ENCODE measurements at regions not wholly inside any gene's neighbourhood (a gene's known extent, or its start where the extent isn't known, plus 50 kb on each side); places are given as distances from the start of the nearest gene placed in this dataset.

DNA sequence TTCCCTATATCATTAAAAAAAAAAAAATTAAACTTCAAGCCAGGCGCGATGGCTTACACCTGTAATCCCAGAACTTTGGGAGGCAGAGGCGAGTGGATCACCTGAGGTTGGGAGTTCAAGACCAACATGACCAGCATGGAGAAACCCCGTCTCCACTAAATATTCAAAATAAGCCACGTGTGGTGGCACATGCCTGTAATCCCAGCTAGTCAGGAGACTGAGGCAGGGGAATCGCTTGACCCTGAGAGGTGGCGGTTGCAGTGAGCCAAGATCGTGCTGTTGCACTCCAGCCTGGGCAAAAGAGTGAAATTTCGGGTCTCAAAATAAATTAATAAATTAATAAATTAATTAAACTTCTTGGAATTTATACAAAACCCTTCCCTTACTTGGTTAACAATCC is 358.6 kb upstream of the CDH9 start:
- Histone ChIP-seq H3K9me3 (no peaks in the 10 kb centered on the region), H3K27me3 (no peaks in the 10 kb centered on the region), H3K36me3 (no peaks in the 10 kb centered on the region), H3K4me1 (no peaks in the 10 kb centered on the region), H3K4me3 (no peak overlapping the region), H3K27ac (no peak overlapping the region)
- TF ChIP-seq, protein P1, sequence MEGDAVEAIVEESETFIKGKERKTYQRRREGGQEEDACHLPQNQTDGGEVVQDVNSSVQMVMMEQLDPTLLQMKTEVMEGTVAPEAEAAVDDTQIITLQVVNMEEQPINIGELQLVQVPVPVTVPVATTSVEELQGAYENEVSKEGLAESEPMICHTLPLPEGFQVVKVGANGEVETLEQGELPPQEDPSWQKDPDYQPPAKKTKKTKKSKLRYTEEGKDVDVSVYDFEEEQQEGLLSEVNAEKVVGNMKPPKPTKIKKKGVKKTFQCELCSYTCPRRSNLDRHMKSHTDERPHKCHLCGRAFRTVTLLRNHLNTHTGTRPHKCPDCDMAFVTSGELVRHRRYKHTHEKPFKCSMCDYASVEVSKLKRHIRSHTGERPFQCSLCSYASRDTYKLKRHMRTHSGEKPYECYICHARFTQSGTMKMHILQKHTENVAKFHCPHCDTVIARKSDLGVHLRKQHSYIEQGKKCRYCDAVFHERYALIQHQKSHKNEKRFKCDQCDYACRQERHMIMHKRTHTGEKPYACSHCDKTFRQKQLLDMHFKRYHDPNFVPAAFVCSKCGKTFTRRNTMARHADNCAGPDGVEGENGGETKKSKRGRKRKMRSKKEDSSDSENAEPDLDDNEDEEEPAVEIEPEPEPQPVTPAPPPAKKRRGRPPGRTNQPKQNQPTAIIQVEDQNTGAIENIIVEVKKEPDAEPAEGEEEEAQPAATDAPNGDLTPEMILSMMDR (IDR thresholded peaks at IDR 0.05) = no peak
- TF ChIP-seq POLR2AphosphoS5 (IDR thresholded peaks at IDR 0.05) = no peak
- no peak for TF ChIP-seq POLR2A (IDR thresholded peaks at IDR 0.05)
- TF ChIP-seq EP300 (IDR thresholded peaks at IDR 0.05) = no peak
- no peak for DNase-seq (ENCODE audit: low spot score in 2 of 2)
- 92% methylated on average over 9 of the region's 9 CpGs for WGBS

DNA sequence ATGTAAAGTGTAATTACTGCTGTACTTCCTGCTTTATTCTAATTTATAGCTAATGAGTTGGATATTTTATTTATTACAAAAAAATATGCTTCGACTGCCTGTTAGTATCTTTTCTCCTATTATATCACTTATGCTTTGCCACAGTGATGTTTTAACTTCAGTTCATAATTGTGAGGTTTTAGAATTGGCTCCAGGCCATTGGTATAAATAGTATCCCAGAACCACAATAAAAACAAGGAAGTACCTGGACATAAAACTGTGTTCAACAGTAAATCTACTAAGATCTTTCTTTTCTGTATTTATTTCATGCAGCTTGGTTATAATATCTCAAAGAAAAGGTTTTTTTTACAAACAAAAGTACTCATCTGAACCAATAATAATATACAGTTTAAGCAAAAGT is 354.3 kb upstream of the CDH9 start:
- H3K4me1 ChIP-seq = no peaks in the 10 kb centered on the region
- 36% methylated on average over 1 of the region's 1 CpG for WGBS

DNA sequence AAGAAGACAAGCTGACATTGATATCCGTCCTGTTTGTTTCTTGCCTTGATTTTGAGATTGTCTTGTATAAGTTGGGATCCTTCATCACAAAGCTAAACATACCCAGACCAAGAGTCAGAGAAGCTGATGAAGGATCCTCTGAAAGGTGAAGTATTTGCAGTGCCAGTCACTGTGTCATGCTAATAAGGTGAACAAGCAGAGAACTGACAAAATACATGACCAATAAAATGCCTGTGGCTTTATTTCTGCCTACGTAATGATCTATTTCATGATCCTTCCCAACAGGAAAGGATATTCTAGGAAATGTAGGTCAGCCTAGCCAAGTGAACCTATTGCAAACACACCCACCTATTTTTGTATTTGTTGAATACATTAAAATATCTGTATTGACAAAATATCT is 351.3 kb upstream of the CDH9 start:
- Histone ChIP-seq H3K27me3 (no peaks in the 10 kb centered on the region), H3K4me3 (no peak overlapping the region), H3K9me3 (no peaks in the 10 kb centered on the region), H3K36me3 (no peaks in the 10 kb centered on the region), H3K4me1 (no peaks in the 10 kb centered on the region), H3K27ac (no peak overlapping the region)
- TF ChIP-seq POLR2AphosphoS5 (IDR thresholded peaks at IDR 0.05) = no peak
- TF ChIP-seq, protein P1 (IDR thresholded peaks at IDR 0.05) = no peak
- no peak for TF ChIP-seq EP300 (IDR thresholded peaks at IDR 0.05)
- TF ChIP-seq POLR2A (IDR thresholded peaks at IDR 0.05) = no peak
- WGBS = 78% methylated on average over 2 of the region's 2 CpGs
- no peak for DNase-seq (ENCODE audit: low spot score in 2 of 2)

More for the DNA sequence above, 354.3 kb upstream of the CDH9 start:
- Histone ChIP-seq H3K9me3 (no peaks in the 10 kb centered on the region), H3K27ac (no peak overlapping the region), H3K4me3 (no peak overlapping the region), H3K27me3 (no peaks in the 10 kb centered on the region), H3K36me3 (no peaks in the 10 kb centered on the region)
- TF ChIP-seq POLR2A (IDR thresholded peaks at IDR 0.05) (no peak), POLR2AphosphoS5 (IDR thresholded peaks at IDR 0.05) (no peak), EP300 (IDR thresholded peaks at IDR 0.05) (no peak)
- TF ChIP-seq, protein P1 (IDR thresholded peaks at IDR 0.05) = no peak
- DNase-seq (ENCODE audit: low spot score in 2 of 2) = no peak

DNA sequence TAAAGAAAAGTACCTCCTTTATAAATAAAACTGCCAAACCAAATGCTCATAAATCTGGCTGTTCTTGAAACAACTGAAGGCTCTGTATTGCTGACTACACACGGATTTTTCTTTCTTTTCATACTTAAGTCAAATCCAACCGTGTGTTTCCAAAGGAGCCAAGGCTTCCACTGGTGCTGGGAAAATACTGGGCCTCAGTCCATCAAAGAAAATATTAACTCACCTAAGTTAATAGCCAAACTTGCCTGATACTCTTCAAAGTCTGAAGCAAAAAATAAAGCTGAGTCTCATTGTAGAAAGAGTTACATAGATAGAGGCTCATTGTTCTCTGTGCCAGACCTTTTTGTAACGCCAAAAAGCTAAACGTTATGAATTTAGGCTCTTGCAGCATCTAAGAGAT is 350.4 kb upstream of the CDH9 start:
- no peak for TF ChIP-seq EP300 (IDR thresholded peaks at IDR 0.05)
- no peak for TF ChIP-seq POLR2A (IDR thresholded peaks at IDR 0.05)
- no peak for TF ChIP-seq POLR2AphosphoS5 (IDR thresholded peaks at IDR 0.05)
- TF ChIP-seq, protein P1 (IDR thresholded peaks at IDR 0.05) = no peak
- H3K4me1 ChIP-seq = no peaks in the 10 kb centered on the region
- no peak overlapping the region for H3K27ac ChIP-seq
- H3K36me3 ChIP-seq = no peaks in the 10 kb centered on the region
- no peaks in the 10 kb centered on the region for H3K27me3 ChIP-seq
- DNase-seq (ENCODE audit: low spot score in 2 of 2) = no peak
- H3K4me3 ChIP-seq = no peak overlapping the region
- 56% methylated on average over 4 of the region's 4 CpGs for WGBS
- no peaks in the 10 kb centered on the region for H3K9me3 ChIP-seq

DNA sequence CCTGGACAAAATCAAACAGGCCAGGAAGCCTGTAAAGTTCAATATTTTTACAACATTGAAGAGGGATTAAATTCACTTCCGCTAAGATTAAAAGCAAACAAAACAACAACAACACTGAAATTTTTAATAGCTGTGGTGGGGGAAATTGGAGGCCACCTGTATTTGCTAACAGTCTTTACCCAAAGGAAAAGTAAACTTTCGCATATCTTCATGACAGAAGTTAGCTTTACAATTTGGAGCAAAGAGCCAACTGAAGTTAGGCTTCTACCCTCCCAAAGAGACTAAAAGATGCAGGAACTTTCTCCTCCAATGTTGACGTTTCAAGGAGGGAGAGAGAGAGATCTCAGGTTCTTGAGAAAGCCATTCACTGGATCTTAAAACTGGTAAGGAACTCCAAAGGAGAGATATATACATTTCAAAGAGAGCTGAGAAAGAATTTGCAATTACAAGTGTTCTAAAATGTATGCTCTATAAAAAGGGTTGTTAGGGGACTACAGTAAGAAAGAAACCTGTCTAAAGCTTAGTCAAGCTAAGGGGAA is 349.2 kb upstream of the CDH9 start:
- no peaks in the 10 kb centered on the region for H3K4me1 ChIP-seq
- WGBS = 76% methylated on average over 3 of the region's 3 CpGs
- H3K36me3 ChIP-seq = no peaks in the 10 kb centered on the region
- H3K27ac ChIP-seq = no peak overlapping the region
- no peaks in the 10 kb centered on the region for H3K27me3 ChIP-seq
- no peak for DNase-seq (ENCODE audit: low spot score in 2 of 2)
- TF ChIP-seq EP300 (IDR thresholded peaks at IDR 0.05) = no peak
- TF ChIP-seq POLR2A (IDR thresholded peaks at IDR 0.05) = no peak
- no peak for TF ChIP-seq POLR2AphosphoS5 (IDR thresholded peaks at IDR 0.05)
- TF ChIP-seq, protein P1 (IDR thresholded peaks at IDR 0.05) = no peak
- H3K9me3 ChIP-seq = no peaks in the 10 kb centered on the region
- H3K4me3 ChIP-seq = no peak overlapping the region
